GM12873 (cell line): ENCODE measurements at regions not wholly inside any gene's neighbourhood (a gene's known extent, or its start where the extent isn't known, plus 50 kb on each side); places are given as distances from the start of the nearest gene placed in this dataset.

Source experiments
- TF ChIP-seq, protein P1 (sequence below): IDR thresholded peaks from 2 replicates; pipeline ENCODE4 v1.5.1; 2012; ENCODE audit warnings: low read depth, mild to moderate bottlenecking, moderate library complexity, low read length, control low read depth; ENCODE audit not compliant: insufficient read depth; ENCODE audit errors: missing control alignments

DNA sequence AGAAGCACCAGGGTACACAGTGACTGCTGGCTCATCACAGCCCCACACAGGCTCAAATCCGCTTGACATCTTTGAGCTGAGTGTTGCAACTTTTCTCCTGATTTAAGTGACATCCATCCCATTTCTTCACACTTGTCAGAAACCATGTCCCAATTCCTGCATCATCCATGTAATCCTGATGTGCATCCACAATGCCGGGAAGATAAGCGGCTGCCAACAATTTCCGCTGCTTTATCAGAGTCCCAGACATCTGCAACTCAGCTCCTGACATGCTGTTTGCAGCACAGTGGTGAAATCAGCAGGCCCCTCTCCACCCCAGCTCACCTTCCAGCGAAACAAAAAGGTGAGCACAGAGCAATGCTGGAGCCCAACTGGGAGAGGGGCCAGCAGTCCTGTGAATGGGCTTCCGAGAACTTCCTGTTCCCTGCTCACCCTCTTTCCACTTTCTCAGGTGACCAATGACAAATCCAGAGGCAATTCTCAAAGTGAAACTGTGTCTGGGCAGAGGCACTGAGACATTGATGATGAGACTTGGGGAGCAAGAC lies 581.0 kb downstream of the AJAP1 start:
- TF ChIP-seq, protein P1, sequence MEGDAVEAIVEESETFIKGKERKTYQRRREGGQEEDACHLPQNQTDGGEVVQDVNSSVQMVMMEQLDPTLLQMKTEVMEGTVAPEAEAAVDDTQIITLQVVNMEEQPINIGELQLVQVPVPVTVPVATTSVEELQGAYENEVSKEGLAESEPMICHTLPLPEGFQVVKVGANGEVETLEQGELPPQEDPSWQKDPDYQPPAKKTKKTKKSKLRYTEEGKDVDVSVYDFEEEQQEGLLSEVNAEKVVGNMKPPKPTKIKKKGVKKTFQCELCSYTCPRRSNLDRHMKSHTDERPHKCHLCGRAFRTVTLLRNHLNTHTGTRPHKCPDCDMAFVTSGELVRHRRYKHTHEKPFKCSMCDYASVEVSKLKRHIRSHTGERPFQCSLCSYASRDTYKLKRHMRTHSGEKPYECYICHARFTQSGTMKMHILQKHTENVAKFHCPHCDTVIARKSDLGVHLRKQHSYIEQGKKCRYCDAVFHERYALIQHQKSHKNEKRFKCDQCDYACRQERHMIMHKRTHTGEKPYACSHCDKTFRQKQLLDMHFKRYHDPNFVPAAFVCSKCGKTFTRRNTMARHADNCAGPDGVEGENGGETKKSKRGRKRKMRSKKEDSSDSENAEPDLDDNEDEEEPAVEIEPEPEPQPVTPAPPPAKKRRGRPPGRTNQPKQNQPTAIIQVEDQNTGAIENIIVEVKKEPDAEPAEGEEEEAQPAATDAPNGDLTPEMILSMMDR: no peak

DNA sequence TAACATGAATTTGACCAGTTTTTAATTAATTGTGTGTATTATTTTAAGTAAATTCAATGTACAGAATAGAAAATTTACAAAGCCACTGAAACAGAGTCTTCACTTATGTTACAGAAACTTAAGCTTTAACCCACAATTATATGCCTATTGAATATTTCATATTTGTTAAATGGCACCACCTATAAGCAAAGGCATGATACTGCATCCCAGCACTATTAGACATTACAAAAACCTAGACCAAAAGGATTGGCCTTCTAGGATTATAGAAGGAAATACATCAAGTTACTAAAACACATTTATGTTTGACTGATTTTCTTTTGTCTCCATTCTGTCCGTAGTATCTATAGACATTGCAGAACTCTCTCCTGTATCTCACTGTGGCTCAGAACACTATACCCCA lies 578.1 kb downstream of the AJAP1 start:
- TF ChIP-seq, protein P1: no peak

DNA sequence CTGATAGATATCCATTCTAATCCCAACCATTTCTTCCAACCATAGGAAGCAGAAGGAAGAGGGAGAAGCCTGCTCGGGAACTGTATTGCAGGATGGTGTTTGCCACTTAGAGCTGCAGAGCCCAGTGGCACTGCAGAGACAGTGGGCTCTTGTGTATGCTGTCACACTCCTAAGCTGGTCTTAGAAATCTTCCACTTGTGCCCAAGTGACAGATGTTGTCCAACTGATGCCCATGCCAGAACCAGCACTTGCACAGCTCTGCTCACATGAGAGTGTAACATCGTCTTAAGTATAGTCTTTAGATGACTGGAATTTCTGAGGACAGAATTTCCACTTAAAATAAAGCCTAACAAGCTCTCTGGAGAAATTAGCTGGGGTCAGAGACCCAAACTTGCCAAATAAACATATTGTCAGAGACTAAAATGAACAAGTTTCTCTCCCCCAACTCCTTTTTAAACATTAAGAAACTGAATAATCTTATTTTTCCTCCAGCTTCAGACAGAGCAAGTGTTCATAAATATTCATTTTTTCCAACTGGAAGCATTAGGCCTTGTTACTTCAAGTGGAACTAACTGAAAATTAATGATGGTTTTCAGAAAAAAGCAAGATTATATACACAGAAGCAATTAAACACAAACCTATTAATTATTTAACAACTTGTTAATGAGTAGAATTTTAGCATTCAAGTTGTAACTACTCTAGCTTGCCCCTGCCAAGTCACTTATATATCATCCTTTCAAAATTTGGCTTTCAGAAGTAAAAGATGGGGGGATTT lies 577.3 kb downstream of the AJAP1 start:
- TF ChIP-seq, protein P1: no peak

DNA sequence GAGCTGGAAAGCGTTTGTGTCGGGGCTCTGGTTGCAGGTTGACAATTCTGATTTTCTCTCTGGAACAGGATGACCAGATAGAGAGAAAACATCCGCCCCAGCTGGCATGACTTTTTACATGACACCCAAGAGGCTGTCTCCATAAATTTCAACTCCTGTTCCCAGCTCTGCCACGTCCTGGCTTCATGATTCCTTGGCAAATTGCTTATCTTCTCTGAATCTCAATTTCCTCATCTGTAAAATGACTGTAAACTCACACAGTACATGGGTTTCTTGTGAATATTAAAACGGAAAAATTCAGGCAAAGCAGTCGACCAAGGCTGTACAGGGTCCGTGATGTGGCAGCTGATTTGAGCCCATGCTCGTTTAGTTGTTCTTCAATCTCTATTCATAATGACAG lies 572.7 kb downstream of the AJAP1 start:
- TF ChIP-seq, protein P1: no peak

DNA sequence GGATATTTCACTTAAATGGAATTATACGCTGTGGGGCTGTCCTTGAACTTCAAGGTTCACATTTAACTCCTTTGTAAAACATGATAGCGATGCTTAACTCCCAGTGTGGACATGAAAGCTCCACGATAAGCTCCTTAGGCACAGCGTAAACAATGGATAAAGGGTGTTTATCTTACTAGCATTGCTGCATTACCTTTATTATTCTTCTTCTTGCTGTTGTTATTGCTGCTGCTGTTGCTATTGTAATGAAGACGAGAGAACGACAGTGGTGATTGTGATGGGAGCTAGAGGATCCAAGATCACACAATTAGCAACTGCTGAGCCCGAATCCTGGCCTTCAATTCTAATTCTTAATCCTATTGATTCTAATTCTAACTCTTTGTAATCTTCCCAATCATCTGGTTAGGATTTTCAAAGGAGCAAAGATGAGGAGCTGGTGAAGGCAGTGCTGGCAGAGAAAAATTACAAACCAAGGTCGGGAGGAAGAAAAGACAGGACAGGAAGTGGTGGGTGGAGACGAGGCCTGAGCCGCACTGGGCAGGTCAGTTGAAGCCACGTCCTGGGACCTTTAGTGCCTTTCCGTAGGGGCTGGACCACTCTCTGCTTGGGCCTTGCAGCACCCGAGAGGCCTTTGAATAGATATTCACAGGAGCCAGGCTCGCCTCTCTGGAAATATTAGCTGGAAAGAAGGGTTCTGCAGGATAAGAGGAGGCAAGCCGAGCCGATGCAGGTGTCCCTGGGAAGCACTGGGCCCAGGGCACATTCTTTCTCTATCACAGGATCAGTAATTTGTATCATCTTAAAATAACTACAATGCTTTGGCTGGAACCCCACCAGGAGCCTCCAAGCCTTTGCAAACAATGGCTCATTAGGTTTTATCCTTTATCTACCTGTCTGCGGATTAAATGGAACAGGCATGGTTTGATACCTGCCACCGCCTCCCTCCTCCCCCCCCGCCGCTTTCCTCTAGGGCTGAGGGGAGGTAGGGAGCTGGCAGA lies 571.6 kb downstream of the AJAP1 start:
- TF ChIP-seq, protein P1: no peak

DNA sequence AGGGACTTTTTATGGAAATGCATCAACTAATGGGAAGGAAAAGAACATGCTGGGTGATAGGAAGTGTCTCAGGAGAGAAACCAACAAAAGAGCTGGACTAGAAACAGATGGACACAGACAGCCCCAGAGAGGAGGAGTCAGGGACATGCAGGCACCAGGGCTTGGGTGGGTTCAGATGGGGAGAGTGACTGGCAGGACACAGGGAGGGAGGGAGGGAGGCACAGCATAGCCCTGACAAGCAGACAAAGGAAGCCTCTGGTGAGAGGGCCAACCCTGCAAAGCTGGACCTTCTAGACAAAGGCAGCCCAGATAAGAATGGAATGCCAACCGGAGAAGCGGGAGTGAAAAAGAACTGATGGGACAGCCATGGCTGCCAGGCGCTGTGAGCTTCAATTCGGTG lies 568.8 kb downstream of the AJAP1 start:
- TF ChIP-seq, protein P1: no peak

DNA sequence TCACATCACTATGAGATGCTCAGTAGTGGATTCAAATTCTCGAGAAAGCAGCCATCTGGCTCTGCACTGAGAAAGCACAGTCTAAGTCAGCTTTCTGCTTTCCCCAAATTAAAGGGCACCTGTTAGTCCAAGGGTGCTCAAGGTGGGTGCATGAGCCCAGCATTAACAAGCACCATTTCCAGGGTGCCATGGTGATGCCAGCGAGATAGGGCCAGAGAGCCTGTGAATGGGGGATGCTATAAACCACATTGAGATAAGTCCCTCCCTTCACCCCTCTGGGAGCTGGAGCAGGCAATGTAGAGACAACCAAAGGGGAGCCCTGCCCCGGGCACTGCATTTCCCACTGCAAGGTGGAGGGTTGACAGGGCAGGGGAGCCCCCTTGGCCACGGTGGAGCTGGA lies 568.2 kb downstream of the AJAP1 start:
- TF ChIP-seq, protein P1: no peak
